ENCODE measurements at regions not wholly inside any gene's neighbourhood (a gene's known extent, or its start where the extent isn't known, plus 50 kb on each side); places are given as distances from the start of the nearest gene placed in this dataset.

DNA sequence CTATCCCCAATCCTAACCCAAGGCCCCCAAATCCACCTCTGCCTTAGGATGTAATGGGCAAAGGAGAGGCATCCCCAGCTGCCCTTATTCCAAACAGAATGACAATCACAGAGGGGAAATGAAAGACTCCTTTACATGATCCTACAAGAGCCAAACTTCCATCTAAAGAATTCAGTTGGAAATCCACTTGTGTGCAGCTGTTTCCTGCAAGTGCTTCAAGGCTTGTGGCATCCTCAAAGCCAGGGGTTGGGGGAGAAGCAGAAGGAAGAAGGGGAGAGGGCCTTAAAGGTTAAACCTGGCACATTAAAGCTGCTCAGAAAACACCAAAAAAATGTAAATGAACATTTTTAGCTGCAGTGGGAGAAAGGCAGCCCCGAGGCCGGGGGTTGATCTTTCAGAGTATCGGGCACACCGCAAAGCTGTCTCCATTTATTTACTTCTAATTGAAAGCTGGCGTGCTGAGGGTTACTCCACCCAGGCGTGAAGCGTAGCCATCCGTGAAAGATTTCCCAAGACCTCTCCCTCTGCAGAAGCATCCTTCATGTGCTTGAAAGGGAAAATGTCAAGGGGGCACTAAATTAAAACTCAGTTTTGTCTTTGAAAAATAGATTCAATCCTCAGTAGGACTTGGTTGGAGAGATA, 217.8 kb downstream of the SHQ1 start:
- H3K4me1 Mint-ChIP-seq (ENCODE audit: unreplicated experiment), result peaks cover 6% of the 10 kb centered on the region
- no peaks in the 10 kb centered on the region for H3K36me3 Mint-ChIP-seq (ENCODE audit: unreplicated experiment)
- DNase-seq (ENCODE audit: extremely low spot score, unreplicated experiment), result no peak
- H3K27me3 Mint-ChIP-seq (ENCODE audit: unreplicated experiment), result peaks cover 23% of the 10 kb centered on the region
- no peak overlapping the region for H3K27ac Mint-ChIP-seq (ENCODE audit: unreplicated experiment)
- H3K4me3 Mint-ChIP-seq (ENCODE audit: unreplicated experiment), result no peak overlapping the region
- peaks cover 4% of the 10 kb centered on the region for H3K9me3 Mint-ChIP-seq (ENCODE audit: unreplicated experiment)
- TF ChIP-seq, protein P1, sequence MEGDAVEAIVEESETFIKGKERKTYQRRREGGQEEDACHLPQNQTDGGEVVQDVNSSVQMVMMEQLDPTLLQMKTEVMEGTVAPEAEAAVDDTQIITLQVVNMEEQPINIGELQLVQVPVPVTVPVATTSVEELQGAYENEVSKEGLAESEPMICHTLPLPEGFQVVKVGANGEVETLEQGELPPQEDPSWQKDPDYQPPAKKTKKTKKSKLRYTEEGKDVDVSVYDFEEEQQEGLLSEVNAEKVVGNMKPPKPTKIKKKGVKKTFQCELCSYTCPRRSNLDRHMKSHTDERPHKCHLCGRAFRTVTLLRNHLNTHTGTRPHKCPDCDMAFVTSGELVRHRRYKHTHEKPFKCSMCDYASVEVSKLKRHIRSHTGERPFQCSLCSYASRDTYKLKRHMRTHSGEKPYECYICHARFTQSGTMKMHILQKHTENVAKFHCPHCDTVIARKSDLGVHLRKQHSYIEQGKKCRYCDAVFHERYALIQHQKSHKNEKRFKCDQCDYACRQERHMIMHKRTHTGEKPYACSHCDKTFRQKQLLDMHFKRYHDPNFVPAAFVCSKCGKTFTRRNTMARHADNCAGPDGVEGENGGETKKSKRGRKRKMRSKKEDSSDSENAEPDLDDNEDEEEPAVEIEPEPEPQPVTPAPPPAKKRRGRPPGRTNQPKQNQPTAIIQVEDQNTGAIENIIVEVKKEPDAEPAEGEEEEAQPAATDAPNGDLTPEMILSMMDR (IDR thresholded peaks at IDR 0.05), result no peak

DNA sequence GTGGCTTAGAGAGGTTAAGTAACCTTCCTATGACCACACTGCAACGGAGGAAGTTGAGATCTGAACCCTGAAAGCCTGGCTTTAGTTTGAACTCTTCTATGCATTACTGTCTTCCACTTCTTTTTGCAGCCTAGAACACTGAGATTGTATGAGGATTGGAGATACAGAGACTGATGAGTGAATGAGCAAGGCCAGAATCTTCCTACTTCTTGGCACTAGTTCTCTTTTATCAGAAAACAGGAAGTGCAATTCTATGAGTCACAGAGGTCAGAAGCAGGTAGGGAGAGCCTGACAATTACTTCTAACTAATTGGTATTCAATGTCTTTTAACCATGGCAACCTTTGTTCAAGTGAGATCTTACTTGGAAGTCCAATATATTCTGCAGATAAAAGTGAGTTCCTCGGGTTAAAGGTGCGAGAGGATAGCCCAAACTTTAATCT, 219.0 kb downstream of the SHQ1 start:
- Mint-ChIP-seq H3K9me3 (ENCODE audit: unreplicated experiment) (peaks cover 4% of the 10 kb centered on the region), H3K4me3 (ENCODE audit: unreplicated experiment) (no peak overlapping the region), H3K36me3 (ENCODE audit: unreplicated experiment) (no peaks in the 10 kb centered on the region), H3K27ac (ENCODE audit: unreplicated experiment) (no peak overlapping the region), H3K27me3 (ENCODE audit: unreplicated experiment) (peaks cover 10% of the 10 kb centered on the region), H3K4me1 (ENCODE audit: unreplicated experiment) (peaks cover 6% of the 10 kb centered on the region)
- TF ChIP-seq, protein P1 (IDR thresholded peaks at IDR 0.05), result no peak
- DNase-seq (ENCODE audit: extremely low spot score, unreplicated experiment), result no peak

DNA sequence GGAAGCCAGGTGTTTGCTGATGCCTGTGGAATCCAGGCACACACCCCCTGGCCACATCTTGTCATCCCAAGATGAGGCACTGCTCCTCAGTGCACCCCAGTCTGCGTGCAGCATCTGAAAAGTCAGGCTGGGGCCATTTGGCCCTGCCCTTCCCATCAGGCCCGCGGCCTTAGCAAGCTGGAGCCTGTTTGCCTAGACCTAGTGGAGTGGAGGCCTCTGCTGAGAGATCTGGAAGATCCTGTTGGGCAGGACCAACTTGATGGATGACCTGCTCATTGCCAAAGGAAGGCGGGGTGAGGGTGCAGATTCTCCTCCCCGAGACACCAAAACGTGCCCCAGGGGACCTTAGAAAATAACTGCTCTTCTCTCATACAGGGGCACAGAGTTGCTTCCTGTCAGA, 220.2 kb downstream of the SHQ1 start:
- peaks cover 6% of the 10 kb centered on the region for H3K4me1 Mint-ChIP-seq (ENCODE audit: unreplicated experiment)

DNA sequence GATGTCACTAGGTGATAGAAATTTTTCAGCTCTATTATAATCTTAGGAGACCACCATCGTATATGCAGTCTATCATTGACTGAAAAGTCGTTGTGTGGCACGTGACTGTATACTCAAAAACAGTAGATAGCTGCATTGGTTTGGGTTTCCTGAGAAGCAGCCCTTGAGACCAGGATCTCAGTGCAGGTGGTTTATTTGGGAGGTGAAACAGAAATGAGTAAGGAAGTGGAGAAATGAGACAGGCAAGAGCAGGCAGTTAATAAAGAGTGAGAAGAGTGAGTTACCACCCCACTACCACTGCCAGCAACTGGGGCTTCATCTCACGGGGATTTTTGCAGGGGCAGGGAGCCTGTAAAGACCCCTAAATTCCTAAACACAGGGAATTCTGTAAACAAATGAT, 221.0 kb downstream of the SHQ1 start:
- TF ChIP-seq, protein P1 (IDR thresholded peaks at IDR 0.05), result no peak
- Mint-ChIP-seq H3K27ac (ENCODE audit: unreplicated experiment) (no peak overlapping the region), H3K9me3 (ENCODE audit: unreplicated experiment) (peaks cover 4% of the 10 kb centered on the region), H3K4me3 (ENCODE audit: unreplicated experiment) (no peak overlapping the region), H3K36me3 (ENCODE audit: unreplicated experiment) (no peaks in the 10 kb centered on the region), H3K27me3 (ENCODE audit: unreplicated experiment) (peaks cover 14% of the 10 kb centered on the region), H3K4me1 (ENCODE audit: unreplicated experiment) (peaks cover 6% of the 10 kb centered on the region)
- DNase-seq (ENCODE audit: extremely low spot score, unreplicated experiment), result no peak

More for the DNA sequence above, 220.2 kb downstream of the SHQ1 start:
- TF ChIP-seq, protein P1 (IDR thresholded peaks at IDR 0.05), result no peak
- Mint-ChIP-seq H3K9me3 (ENCODE audit: unreplicated experiment) (peaks cover 4% of the 10 kb centered on the region), H3K4me3 (ENCODE audit: unreplicated experiment) (no peak overlapping the region), H3K27me3 (ENCODE audit: unreplicated experiment) (peaks cover 8% of the 10 kb centered on the region), H3K36me3 (ENCODE audit: unreplicated experiment) (no peaks in the 10 kb centered on the region), H3K27ac (ENCODE audit: unreplicated experiment) (no peak overlapping the region)
- DNase-seq (ENCODE audit: extremely low spot score, unreplicated experiment), result no peak

DNA sequence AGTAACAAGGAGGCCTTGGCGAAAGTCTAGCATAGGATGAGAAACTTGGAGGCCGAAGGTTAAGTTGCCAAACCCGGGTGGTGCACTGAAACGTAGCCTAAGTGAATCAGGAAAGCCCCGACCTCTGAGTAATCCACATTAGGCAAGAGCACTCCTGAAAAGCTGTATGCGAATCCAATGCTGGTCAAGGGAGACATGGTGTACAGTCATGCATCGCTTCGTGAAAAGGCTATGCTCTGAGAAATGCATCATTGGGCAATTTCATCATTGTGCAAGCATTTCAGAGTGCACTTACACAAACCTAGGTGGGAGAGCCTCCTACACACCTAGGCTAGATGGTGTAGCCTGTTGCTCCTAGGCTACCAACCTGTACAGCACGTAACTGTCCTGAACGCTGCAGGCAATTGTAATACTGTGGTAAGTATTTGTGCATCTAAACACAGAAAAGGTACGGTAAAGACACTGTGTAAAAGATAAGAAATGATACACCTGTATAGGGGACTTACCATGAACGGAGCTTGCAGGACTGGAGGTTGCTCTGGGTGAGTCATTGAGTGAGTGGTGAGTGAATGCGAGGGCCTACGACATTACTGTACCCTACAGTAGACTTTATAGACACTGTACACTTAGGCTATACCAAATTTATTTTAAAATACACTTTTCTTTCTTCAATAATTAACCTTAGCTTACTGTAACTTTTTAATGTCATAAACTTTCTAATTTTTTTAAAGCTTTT, 222.5 kb downstream of the SHQ1 start:
- Mint-ChIP-seq H3K27me3 (ENCODE audit: unreplicated experiment) (peaks cover 17% of the 10 kb centered on the region), H3K4me1 (ENCODE audit: unreplicated experiment) (peaks cover 6% of the 10 kb centered on the region), H3K4me3 (ENCODE audit: unreplicated experiment) (no peak overlapping the region), H3K9me3 (ENCODE audit: unreplicated experiment) (no peaks in the 10 kb centered on the region), H3K36me3 (ENCODE audit: unreplicated experiment) (no peaks in the 10 kb centered on the region), H3K27ac (ENCODE audit: unreplicated experiment) (no peak overlapping the region)
- no peak for DNase-seq (ENCODE audit: extremely low spot score, unreplicated experiment)
- TF ChIP-seq, protein P1 (IDR thresholded peaks at IDR 0.05), result no peak

Data from osteocyte (in vitro differentiated cells).